Brain microvascular endothelial cell (primary cell): ENCODE measurements at regions not wholly inside any gene's neighbourhood (a gene's known extent, or its start where the extent isn't known, plus 50 kb on each side); places are given as distances from the start of the nearest gene placed in this dataset.

Experiments
- DNase-seq: peaks from one replicate; pipeline ENCODE4 v3.0.0-alpha.2; 2020
- H3K27ac ChIP-seq: fragments of 250-450 bp; sonication (Bioruptor Pico); 2 replicates; pipeline ENCODE4 v1.5.1; 2020; ENCODE audit warnings: mild to moderate bottlenecking, moderate library complexity
- H3K27me3 ChIP-seq: fragments of 250-450 bp; sonication (Bioruptor Pico); replicated peaks from 2 replicates; pipeline ENCODE4 v1.5.1; 2020; ENCODE audit warnings: mild to moderate bottlenecking
- H3K36me3 ChIP-seq: fragments of 250-450 bp; sonication (Bioruptor Pico); replicated peaks from 2 replicates; pipeline ENCODE4 v1.5.1; 2020; ENCODE audit warnings: mild to moderate bottlenecking
- H3K4me3 ChIP-seq: 2 replicates; pipeline ENCODE4 v1.5.1; 2011; ENCODE audit warnings: low read depth, mild to moderate bottlenecking, control low read depth, low read length, moderate library complexity
- in situ Hi-C: cut with HindIII; loops from 2 replicates; pipeline ENCODE4 v1.10.0; 2017; ENCODE audit warnings: low sequenced_read_pairs, low pct_ligation_motif_present
- TF ChIP-seq, protein P1 (sequence below): IDR thresholded peaks from 2 replicates; pipeline ENCODE4 v1.5.1; 2011; ENCODE audit warnings: low read depth, mild to moderate bottlenecking, moderate library complexity, low read length, control low read depth, inconsistent platforms; ENCODE audit errors: missing control alignments

DNA sequence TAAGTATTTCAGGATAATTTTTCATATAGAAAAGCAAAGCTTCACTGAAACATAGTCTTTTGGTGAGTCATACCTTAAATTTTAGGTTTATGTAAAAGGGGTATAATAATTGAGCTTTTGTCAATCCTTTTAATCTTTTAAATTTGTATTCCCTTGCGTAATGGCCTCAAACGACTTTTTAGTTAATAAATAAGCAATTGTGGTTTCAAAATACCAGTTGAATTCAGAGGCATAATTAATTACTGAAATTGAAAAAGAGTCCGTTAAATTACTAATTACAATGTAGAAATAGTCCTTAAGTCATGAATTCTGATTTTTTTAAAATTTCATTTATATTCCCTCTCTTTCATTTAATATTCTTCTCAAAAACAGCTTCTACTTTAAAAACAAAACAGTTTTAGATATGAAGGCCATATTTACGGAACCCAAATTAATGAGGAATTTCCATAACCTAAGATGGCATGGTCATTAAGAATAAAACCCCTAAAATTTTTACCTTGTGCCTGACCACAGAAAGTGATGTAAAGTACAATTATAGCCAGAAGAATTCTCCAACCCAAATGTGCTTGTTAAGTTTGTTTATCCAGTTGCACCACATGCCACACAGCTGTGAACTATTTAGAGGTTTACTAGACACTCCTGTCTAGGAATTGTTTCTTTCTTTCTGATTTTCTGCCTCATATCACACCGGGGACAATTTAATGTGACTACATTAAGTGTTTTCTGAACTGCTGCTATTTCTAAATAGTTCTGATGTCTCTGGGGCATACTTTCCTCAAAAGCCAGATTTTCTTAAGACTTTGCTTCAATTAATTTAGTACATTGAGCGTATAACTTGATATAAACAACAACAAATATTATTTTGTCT is 60.7 kb upstream of the ITGA4 start:
- Histone ChIP-seq H3K36me3 (no peaks in the 10 kb centered on the region), H3K27ac (no peak overlapping the region), H3K27me3 (no peaks in the 10 kb centered on the region), H3K4me3 (no peak overlapping the region)
- TF ChIP-seq, protein P1, sequence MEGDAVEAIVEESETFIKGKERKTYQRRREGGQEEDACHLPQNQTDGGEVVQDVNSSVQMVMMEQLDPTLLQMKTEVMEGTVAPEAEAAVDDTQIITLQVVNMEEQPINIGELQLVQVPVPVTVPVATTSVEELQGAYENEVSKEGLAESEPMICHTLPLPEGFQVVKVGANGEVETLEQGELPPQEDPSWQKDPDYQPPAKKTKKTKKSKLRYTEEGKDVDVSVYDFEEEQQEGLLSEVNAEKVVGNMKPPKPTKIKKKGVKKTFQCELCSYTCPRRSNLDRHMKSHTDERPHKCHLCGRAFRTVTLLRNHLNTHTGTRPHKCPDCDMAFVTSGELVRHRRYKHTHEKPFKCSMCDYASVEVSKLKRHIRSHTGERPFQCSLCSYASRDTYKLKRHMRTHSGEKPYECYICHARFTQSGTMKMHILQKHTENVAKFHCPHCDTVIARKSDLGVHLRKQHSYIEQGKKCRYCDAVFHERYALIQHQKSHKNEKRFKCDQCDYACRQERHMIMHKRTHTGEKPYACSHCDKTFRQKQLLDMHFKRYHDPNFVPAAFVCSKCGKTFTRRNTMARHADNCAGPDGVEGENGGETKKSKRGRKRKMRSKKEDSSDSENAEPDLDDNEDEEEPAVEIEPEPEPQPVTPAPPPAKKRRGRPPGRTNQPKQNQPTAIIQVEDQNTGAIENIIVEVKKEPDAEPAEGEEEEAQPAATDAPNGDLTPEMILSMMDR = no peak
- in situ Hi-C loops = no loop called here
- DNase-seq = no peak

DNA sequence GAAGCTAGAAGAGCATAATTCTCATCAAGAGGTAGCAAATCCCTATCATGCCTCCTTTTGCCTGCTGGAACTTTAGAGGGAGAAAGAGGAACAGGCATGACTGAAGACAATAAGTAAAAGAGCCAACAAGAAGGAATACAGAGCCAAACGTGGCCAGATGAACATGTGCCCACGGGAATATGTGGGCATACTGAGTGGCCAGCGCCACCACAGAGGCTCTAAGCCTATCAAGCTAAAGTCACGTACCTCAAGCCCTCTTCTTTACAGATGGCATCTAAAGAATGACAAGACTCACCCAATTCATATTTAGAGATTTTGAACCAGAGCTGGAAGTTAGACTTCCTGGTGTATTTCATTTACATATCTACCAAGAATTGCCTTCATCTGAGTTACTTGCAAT is 59.9 kb upstream of the ITGA4 start:
- Histone ChIP-seq H3K4me3 (no peak overlapping the region), H3K27me3 (no peaks in the 10 kb centered on the region), H3K36me3 (no peaks in the 10 kb centered on the region), H3K27ac (no peak overlapping the region)
- TF ChIP-seq, protein P1 = no peak
- DNase-seq = no peak
- in situ Hi-C loops = no loop called here

DNA sequence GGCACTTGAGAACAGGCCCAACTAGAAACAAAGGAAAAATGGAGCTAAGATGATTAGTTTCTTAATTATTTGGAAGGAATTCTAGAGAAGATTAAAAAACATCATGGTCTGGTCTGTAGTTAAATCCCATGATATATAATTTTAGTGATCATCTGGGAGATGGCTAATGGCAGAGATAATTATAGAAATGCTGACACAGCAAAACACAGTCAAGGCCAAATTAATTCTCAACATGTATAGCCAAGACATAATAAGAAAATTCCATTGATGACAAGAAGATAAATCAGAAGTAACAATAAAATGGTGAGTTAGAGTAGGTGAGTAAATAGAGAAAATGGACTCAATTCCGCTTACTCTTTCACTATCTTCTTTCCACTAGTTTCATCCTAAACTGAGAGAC is 59.2 kb upstream of the ITGA4 start:
- in situ Hi-C loops = no loop called here

DNA sequence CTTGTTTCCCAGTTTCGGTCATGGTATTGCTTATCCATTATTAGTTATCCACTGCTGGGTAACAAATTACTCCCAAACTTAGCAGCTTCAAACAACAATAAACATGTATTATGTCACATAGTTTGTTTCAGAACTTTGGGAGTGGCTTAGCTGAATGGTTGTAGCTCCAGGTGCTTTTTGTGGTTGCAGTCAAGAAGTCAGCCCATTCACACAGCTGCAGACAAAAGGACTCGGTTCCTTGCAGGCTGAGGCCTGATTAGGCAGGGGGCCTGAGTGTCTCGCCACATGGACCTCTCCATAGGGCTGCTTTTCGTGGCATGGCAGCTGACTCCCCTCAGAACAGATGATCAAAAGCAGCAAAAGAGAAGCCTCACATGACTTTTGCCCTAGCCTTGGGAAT is 58.2 kb upstream of the ITGA4 start:
- Histone ChIP-seq H3K27ac (no peak overlapping the region), H3K36me3 (no peaks in the 10 kb centered on the region), H3K27me3 (no peaks in the 10 kb centered on the region), H3K4me3 (no peak overlapping the region)
- TF ChIP-seq, protein P1 = no peak
- no peak for DNase-seq
- in situ Hi-C loops = no loop called here

More for the DNA sequence above, 59.2 kb upstream of the ITGA4 start:
- H3K27me3 ChIP-seq = no peaks in the 10 kb centered on the region
- no peak overlapping the region for H3K4me3 ChIP-seq
- TF ChIP-seq, protein P1 = no peak
- DNase-seq = no peak
- no peaks in the 10 kb centered on the region for H3K36me3 ChIP-seq
- H3K27ac ChIP-seq = no peak overlapping the region

DNA sequence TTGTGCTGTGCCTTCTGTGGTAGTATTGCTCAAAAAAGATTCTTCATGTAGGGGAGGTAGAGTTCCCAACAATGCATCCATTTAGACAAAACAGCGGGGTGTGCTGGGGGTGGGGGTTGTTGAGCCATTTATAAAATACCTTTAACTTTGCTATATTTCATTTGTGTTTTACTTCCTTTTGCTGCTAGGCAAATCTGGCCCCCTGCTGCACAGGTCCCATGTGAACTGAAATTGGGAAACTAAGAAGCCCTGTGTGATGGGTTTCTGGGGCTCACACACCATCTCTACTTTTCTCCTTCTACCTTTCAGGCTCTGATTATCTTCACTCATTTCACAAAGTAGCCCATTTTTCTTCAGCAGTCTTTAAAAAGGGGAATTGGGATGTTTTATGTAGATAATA is 52.7 kb upstream of the ITGA4 start:
- DNase-seq = no peak
- no peaks in the 10 kb centered on the region for H3K36me3 ChIP-seq
- H3K4me3 ChIP-seq = no peak overlapping the region
- no peak overlapping the region for H3K27ac ChIP-seq
- in situ Hi-C loops = no loop called here
- TF ChIP-seq, protein P1 = no peak
- H3K27me3 ChIP-seq = no peaks in the 10 kb centered on the region

DNA sequence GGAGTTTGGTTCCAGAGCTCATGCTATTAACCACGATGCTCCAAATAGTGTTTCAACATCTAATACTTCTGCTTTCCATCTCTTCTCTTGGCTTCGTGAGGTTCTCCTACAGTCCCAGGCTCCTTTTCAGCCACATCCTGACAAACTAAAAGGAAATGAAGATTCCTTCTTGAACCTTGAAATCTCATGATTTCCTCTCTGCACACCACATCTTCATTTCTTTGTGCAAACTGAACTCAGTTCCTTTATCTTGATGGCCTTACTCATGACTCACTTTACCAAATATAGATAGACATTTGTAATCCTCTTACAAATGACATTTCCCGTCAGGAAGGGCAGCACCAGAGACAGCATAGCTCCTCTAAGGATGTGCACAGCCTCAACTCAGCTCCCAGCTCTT is 50.0 kb upstream of the ITGA4 start:
- no peak overlapping the region for H3K27ac ChIP-seq
- no peak overlapping the region for H3K4me3 ChIP-seq
- TF ChIP-seq, protein P1 = no peak
- H3K27me3 ChIP-seq = no peaks in the 10 kb centered on the region
- no peaks in the 10 kb centered on the region for H3K36me3 ChIP-seq
- in situ Hi-C loops = no loop called here
- DNase-seq = no peak
